H7 (cell line): ENCODE measurements at regions not wholly inside any gene's neighbourhood (a gene's known extent, or its start where the extent isn't known, plus 50 kb on each side); places are given as distances from the start of the nearest gene placed in this dataset.
"Not testable (repeated sequence)": the region's sequence is repeated elsewhere in the genome, so short reads cannot be mapped to it uniquely, and the experiment has no call there.

Experiments used
- DNase-seq: peaks from one replicate; pipeline ENCODE4 v3.0.0; 2012
- H3K27me3 ChIP-seq: 2 replicates; pipeline ENCODE4 v1.6.0; 2011; ENCODE audit warnings: mild to moderate bottlenecking, low read length; ENCODE audit not compliant: control insufficient read depth, insufficient read depth
- H3K36me3 ChIP-seq: replicated peaks from 2 replicates; pipeline ENCODE4 v1.5.1; 2011; ENCODE audit warnings: low read length; ENCODE audit not compliant: control insufficient read depth, insufficient read depth
- H3K4me3 ChIP-seq: 2 replicates; pipeline ENCODE4 v1.5.1; 2011; ENCODE audit warnings: low read depth, mild to moderate bottlenecking, control low read depth, low read length, moderate library complexity; ENCODE audit not compliant: insufficient read depth

DNA sequence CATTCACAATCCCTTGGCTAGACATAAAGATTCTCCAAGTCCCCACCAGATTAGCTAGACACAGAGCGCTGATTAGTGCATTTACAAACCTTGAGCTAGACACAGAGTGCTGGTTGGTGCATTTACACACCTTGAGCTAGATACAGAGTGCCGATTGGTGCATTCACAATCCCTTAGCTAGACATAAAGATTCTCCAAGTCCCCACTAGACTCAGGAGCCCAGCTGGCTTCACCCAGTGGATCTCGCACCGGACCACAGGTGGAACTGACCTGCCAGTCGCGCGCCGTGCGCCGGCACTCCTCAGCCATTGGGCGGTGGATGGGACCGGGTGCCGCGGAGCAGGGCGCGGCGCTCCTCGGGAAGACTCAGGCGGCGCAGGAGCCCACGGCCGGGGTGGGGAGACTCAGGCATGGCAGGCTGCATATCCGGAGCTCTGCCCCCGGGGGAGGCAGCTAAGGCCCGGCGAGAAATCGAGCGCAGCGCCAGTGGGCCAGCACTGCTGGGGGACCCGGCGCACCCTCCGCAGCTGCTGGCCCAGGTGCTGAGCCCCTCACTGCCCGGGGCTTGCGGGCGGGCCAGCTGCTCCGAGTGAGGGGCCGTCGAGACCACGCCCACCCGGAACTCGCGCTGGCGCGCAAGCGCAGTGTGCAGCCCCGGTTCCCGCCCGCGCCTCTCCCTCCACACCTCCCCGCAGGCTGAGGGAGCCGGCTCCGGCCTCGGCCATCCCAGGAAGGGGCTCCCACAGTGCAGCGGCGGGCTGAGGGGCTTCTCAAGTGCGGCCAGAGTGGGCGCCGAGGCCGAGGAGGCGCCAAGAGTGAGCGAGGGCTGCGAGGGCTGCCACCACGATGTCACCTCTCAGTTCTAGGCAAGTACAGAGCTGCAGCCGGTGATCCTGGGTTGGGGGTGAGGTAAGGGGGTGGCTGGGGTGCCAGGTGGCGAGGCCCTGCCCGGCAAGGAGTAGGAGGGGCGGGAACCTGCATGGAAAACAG, 773.7 kb upstream of the CITED2 start:
- not testable (repeated sequence) for H3K4me3 ChIP-seq, DNase-seq, H3K27me3 ChIP-seq, H3K36me3 ChIP-seq

DNA sequence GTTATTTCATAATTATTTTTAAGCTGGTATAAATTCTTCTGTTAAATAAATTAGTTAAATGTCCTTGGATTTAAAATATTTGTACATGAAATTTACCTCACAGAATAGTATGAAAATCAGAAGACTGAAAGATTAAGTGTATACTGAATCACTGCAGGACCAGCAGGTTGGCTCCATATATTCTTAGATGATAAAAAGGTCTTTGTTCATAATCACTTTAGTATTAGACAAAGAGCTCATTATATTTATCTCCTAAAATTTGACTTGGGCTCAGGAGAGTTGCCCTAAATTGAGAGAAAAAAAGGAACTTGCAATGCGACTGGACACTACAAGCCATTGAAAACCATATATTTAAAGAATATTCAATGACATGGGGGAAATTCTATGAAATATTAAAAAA, 766.4 kb upstream of the CITED2 start:
- DNase-seq: no peak
- H3K36me3 ChIP-seq: no peaks in the 10 kb centered on the region

DNA sequence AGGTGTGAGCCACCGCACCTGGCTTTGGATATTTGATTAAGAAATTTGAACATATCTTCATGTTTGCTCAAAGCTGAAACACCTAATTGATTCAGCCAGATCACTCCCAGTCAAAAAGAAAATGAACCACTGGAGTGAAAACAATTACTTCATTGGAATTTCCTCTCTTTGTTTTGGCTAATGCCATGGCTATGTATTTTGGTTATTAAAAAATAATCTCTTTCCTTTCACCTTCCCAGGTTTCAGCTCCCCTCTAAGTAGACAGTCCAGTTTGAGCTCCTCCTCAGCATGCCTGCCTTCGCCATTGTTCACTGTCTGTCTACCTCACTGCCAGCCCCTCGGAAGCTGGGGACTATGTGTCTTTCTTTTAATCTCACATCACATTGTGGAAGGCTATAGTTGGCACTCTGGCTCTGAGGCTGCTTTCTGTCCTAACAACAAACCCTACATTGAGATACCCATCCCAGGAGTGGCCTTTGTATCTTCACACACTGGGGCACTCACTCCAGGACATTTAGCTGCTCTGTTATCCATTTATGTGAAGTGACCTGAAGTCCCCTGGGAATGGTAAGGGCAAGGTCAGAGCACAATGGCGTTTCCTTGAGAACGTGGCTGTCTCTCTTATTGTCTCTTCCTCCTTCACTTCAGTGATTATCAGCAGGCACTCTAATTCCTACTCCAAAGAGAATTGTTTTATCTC, 764.0 kb upstream of the CITED2 start:
- Histone ChIP-seq H3K36me3 (no peaks in the 10 kb centered on the region), H3K4me3 (no peak overlapping the region), H3K27me3 (no peaks in the 10 kb centered on the region)
- no peak for DNase-seq

More for the DNA sequence above, 766.4 kb upstream of the CITED2 start:
- no peaks in the 10 kb centered on the region for H3K27me3 ChIP-seq
- no peak overlapping the region for H3K4me3 ChIP-seq

DNA sequence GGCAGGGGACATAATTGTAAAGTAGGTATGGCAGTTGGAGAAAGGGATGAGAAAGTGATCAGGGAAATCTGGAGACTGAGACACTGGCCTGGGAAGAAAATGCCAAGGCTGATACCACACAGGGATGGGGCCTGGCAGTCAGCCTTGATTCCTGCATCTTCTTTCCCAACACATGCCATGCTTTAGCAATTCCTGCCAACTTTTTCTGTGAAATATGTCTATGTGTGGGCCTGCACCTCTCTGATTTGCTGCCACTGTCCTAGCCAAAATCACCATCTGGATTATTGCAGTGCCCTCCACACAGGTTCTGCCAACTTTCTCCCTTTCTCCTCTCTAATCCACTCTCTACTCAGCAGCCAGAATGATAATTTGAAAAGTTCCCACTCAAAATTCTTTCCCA, 759.8 kb upstream of the CITED2 start:
- Histone ChIP-seq H3K4me3 (no peak overlapping the region), H3K36me3 (no peaks in the 10 kb centered on the region), H3K27me3 (no peaks in the 10 kb centered on the region)
- DNase-seq: no peak

DNA sequence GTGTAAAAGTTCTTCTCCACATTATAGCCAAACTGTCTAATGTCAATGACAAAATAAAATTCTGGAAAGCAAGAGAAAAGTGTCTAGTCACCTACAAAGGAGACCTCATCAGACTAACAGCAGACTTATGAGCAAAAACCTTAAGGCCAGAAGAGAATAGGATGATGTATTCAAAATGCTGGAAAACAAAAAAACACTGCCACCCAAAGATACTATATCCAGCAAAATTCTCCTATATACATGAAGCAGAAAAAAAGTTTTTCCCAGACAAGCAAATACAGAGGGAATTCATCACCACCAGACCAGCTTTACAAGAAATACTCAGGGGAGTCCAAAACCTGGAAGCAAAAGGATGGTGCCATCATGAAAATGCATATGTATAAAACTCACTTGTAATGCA, 755.6 kb upstream of the CITED2 start:
- no peak overlapping the region for H3K4me3 ChIP-seq
- H3K36me3 ChIP-seq: no peaks in the 10 kb centered on the region
- DNase-seq: no peak
- no peaks in the 10 kb centered on the region for H3K27me3 ChIP-seq

DNA sequence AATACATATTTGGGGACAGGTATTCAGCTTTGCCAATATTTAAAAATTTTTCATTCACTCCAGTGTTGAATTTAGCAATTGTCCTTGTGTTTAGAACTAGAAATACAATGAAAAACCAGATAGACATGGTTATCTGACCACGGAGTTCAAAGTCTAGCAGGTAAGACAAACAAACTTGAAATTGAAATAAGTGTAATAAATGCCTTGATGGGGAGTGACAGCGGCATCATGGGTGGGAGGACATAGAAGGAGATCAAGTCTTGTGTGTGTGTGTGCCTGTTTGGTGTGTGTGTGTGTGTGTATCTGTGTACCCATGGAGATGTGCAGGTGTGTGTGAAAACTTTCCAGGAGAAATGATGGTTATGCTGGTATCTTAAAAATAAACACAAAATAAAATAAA, 750.0 kb upstream of the CITED2 start:
- H3K36me3 ChIP-seq: no peaks in the 10 kb centered on the region
- H3K27me3 ChIP-seq: no peaks in the 10 kb centered on the region
- DNase-seq: no peak
- H3K4me3 ChIP-seq: no peak overlapping the region

DNA sequence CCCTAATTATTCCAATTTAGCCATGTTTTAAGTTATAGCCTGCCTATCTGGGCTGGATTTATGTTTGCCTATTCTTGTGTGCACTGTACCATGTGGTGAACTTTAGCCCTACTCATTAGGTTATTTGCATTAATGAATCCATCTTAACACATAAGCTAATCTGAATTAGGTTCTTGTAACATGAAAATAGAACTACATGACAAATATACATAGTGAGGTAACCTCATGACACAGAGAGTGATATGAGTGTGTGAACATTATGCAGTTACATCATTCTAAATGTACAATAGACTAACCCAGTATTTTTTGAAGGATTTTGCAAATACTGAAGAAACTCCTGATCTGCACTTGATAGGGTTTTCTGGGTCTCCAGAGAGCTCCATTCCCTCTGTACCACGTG, 733.7 kb upstream of the CITED2 start:
- no peaks in the 10 kb centered on the region for H3K27me3 ChIP-seq
- no peaks in the 10 kb centered on the region for H3K36me3 ChIP-seq
- H3K4me3 ChIP-seq: no peak overlapping the region
- DNase-seq: no peak

DNA sequence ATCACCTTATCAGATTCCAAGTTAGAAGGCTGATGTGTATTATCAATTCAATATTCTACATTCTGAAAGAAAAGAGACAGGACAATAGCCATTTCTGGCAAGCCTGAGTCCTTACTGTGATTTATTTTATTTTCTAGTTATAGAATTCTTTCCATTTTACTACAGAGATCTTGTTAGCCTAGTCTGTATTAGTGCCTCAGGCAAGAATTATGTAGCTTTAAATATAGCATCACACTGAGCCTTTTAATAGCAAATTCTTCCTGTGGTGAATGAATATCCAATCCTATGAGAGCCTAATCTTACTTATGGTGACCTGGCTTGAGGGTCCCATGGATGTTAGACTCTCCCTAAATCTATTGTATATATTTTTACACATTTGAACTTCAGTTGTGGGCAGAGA, 732.8 kb upstream of the CITED2 start:
- Histone ChIP-seq H3K27me3 (no peaks in the 10 kb centered on the region), H3K36me3 (no peaks in the 10 kb centered on the region), H3K4me3 (no peak overlapping the region)
- no peak for DNase-seq

DNA sequence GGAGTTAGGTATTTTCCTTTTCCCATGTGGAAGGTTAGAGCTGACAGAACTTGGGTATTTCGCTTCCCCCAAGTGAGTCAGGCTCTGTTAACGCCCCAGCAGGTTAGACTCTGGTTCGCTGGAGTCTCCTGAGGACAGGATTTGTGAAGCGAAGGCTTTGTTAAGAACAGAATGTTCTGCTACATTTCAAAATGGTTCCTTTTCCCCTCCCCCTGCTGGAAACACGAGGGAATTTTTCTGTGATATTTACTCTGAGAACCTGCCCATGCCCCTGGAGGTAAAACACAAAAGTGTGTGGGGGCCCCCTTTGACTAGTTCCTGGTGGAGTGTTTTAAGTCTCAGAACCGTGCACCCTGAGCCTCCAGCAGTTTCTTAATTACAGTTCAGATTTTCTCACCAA, 731.4 kb upstream of the CITED2 start:
- no peaks in the 10 kb centered on the region for H3K27me3 ChIP-seq
- H3K4me3 ChIP-seq: no peak overlapping the region
- H3K36me3 ChIP-seq: no peaks in the 10 kb centered on the region
- peak; percentile 7 for DNase-seq

DNA sequence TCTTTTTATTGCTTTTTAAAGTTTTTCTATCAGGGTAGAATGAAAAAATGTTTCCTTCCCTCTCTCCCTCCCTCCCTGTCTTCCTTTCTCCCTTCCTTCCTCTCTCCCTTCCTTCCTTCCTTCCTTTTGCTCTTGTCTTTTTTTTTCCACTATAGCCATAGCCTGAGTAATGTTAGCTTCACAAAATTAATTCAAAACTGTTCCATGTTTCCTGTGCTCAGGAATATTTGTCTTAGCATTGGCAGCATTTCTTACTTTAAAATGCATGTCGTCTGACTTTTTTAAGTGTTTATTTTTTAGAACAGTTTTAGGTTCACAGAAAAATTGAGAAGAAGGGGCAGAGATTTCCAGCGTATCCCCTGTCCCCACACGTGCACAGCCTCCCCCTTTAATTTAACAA, 730.8 kb upstream of the CITED2 start:
- no peak for DNase-seq
- H3K36me3 ChIP-seq: no peaks in the 10 kb centered on the region
- H3K27me3 ChIP-seq: no peaks in the 10 kb centered on the region
- no peak overlapping the region for H3K4me3 ChIP-seq

DNA sequence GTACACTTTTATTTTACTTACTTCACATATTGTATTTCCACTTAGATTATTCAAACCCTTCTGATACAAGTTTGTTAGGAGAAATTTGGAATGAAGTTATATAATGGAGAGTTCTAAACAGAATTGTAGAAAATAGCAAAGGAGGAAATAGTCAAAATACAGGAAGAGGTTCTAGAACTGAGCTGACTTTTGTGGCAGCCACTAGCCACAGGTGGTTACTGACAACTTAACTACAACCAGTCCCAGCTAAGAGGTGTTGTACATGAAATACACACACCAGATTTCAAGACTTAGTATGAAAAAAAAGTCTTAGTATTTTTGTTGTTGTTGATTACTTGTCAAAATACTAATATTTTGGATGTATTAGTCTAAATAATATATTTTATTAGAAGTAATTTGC, 727.4 kb upstream of the CITED2 start:
- Histone ChIP-seq H3K4me3 (no peak overlapping the region), H3K27me3 (no peaks in the 10 kb centered on the region), H3K36me3 (no peaks in the 10 kb centered on the region)
- DNase-seq: no peak

DNA sequence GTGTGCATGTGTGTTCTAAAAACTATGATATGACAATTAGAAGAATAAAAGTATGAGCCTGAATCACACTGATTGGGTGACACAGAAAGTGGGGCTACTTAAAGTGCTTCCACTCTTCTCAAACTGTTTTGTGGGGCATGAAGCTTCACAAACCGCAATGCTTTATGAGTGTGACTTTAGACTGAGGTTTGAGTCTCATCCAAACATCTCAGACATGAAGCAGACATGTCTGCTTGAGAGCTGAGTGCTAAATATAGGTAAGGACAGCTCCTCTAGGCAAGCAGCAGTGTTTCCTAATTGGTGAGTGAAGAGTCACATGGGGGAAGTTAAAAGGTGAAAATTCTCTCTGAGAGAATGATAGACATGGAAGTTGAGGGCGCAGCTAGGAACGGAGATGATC, 726.9 kb upstream of the CITED2 start:
- Histone ChIP-seq H3K36me3 (no peaks in the 10 kb centered on the region), H3K4me3 (no peak overlapping the region)
- DNase-seq: no peak

DNA sequence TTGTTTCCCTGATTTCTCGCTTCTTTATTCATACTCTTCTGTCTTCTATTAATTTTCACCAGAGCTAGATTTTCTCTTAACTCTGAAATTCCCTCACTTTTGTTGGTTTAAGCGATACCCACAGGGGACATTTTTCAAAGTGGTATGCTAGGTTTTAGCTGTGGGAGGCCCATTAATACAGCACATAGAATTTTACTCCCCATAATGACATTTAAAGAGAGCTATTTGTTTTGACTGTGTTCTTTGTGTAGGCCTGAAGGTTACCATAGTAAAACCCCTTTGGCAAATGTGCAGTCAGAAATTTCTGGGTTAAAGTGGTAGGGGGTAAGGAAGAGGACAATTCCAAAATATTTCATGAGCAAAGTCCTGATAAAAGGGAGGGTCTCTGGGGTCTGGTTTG, 721.1 kb upstream of the CITED2 start:
- DNase-seq: no peak
- no peaks in the 10 kb centered on the region for H3K27me3 ChIP-seq
- H3K36me3 ChIP-seq: no peaks in the 10 kb centered on the region
- no peak overlapping the region for H3K4me3 ChIP-seq

More for the DNA sequence above, 726.9 kb upstream of the CITED2 start:
- no peaks in the 10 kb centered on the region for H3K27me3 ChIP-seq

DNA sequence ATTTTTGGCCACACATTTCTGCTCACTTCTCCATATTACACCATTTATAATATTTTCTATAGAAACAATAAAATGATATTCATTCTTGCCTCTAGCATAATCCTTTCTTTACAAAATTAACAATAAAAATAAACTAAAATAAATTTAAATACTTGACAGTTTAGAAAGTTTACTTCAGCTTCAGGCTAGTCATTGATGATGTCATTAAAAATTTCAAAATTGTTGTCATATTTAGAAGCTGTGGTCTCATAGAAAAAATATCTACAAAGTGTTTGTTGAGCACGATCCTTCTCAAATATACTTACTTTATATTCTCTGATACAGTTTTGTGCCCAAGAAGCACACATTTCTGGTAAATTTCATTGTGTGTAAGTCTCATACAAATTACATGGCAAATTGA, 717.4 kb upstream of the CITED2 start:
- Histone ChIP-seq H3K36me3 (no peaks in the 10 kb centered on the region), H3K4me3 (no peak overlapping the region), H3K27me3 (no peaks in the 10 kb centered on the region)
- DNase-seq: no peak

DNA sequence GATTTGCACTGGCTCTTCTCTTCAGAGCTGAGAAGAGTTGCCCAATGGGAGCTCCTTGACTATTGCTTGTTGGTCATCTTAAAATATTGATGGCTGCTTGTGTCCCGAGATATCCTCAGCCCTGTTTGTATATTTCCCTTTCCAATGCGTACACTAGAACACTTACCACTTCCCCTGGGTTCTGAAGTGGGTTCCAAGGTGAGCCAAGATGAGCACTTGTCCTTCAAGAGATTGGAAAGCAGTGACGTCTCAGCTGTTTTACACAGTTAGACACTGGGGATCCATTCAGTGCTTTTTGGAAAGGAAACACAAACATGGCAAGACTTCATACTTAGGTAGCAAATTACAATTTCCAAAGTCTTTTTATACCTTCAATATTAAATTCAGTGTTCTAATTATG, 716.4 kb upstream of the CITED2 start:
- Histone ChIP-seq H3K4me3 (no peak overlapping the region), H3K27me3 (no peaks in the 10 kb centered on the region), H3K36me3 (no peaks in the 10 kb centered on the region)
- no peak for DNase-seq
